ENCODE measurements at regions not wholly inside any gene's neighbourhood (a gene's known extent, or its start where the extent isn't known, plus 50 kb on each side); places are given as distances from the start of the nearest gene placed in this dataset.

DNA sequence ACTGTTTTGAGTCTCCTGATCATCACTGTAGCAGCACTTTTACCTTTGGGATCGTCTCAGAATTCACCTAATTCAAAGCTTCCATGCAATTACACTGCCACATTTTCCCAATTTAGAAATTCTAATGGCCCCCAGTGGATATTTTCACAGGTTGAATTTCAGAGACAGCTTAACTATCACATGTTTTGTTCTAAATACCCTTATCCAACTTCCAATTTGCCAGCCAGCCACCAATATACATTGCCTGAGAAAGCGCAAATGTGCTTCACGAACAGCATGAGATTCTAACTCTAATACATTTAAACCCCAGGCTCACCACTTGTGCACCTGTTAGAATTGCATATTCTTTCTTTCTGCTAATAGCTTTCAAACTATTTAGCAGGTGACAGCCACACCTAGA, 1160.9 kb upstream of the TMEM132C start:
- TF ChIP-seq, protein P1, sequence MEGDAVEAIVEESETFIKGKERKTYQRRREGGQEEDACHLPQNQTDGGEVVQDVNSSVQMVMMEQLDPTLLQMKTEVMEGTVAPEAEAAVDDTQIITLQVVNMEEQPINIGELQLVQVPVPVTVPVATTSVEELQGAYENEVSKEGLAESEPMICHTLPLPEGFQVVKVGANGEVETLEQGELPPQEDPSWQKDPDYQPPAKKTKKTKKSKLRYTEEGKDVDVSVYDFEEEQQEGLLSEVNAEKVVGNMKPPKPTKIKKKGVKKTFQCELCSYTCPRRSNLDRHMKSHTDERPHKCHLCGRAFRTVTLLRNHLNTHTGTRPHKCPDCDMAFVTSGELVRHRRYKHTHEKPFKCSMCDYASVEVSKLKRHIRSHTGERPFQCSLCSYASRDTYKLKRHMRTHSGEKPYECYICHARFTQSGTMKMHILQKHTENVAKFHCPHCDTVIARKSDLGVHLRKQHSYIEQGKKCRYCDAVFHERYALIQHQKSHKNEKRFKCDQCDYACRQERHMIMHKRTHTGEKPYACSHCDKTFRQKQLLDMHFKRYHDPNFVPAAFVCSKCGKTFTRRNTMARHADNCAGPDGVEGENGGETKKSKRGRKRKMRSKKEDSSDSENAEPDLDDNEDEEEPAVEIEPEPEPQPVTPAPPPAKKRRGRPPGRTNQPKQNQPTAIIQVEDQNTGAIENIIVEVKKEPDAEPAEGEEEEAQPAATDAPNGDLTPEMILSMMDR (conservative IDR thresholded peaks at IDR 0.05; ENCODE audit: low read length): no peak
- no peak for TF ChIP-seq EZH2phosphoT487 (IDR thresholded peaks at IDR 0.05; ENCODE audit: borderline replicate concordance, low read depth, low read length)
